RWPE1 (cell line): ENCODE measurements at regions not wholly inside any gene's neighbourhood (a gene's known extent, or its start where the extent isn't known, plus 50 kb on each side); places are given as distances from the start of the nearest gene placed in this dataset.

Source experiments
- CTCF ChIA-PET: fragments of 350-600 bp; sonication (Branson Sonifier 250); formaldehyde crosslinking; extraction: SDS; loops from one replicate; lab custom pipeline; 2021; lab: Yijun Ruan, JAX
- POLR2A ChIA-PET: fragments of 400-600 bp; formaldehyde crosslinking; extraction: SDS; loops from one replicate; lab custom pipeline; 2020; ENCODE audit warnings: antibody characterized with exemption; ENCODE audit not compliant: low non-redundant PET; lab: Yijun Ruan, JAX
- DNase-seq: peaks from one replicate; pipeline ENCODE4 v3.0.0; 2012; ENCODE audit warnings: low spot score
- H3K27ac ChIP-seq: fragments of 450-650 bp; 2 replicates; pipeline ENCODE4 v1.5.1; 2017
- CTCF ChIP-seq: fragments of 450-650 bp; conservative IDR thresholded peaks from 2 replicates; pipeline ENCODE4 v1.5.1; 2017; ENCODE audit warnings: low read depth, mild to moderate bottlenecking

- CTCF ChIA-PET = interaction anchor here (1.2 kb wide), 1 partner anchor 29 kb away, joined by 3 read pairs; no protein-coding TSS in a partner anchor
- no peak overlapping the region for H3K27ac ChIP-seq
- no peak for DNase-seq
- POLR2A ChIA-PET = no interaction called here
- TF ChIP-seq CTCF = no peak
Measured at GRCh38 chr7:28882869-28883470, 75.2 kb downstream of the TRIL start.

GRCh38 chr7:28879105-28879504 is 79.0 kb downstream of the TRIL start:
- ChIA-PET POLR2A (no interaction called here), CTCF (interaction anchor here (0.6 to 0.7 kb wide), 2 partner anchors 9 to 153 kb away, joined by 3 read pairs; no protein-coding TSS in a partner anchor)
- no peak overlapping the region for H3K27ac ChIP-seq
- DNase-seq = no peak
- TF ChIP-seq CTCF = no peak

- H3K27ac ChIP-seq = no peak overlapping the region
- no peak for TF ChIP-seq CTCF
- CTCF ChIA-PET = no interaction called here
- DNase-seq = no peak
- POLR2A ChIA-PET = no interaction called here
Measured at GRCh38 chr7:28878481-28878880, 79.6 kb downstream of the TRIL start.
